NCI-H524 treated with DMSO at 0.1 percent for 48 hours (cell line): ENCODE measurements at regions not wholly inside any gene's neighbourhood (a gene's known extent, or its start where the extent isn't known, plus 50 kb on each side); places are given as distances from the start of the nearest gene placed in this dataset.
"Not testable (repeated sequence)": the region's sequence is repeated elsewhere in the genome, so short reads cannot be mapped to it uniquely, and the experiment has no call there.

Experiments
- DNase-seq: peaks from one replicate; lab custom pipeline; 2025; lab: John Stamatoyannopoulos, UW

DNA sequence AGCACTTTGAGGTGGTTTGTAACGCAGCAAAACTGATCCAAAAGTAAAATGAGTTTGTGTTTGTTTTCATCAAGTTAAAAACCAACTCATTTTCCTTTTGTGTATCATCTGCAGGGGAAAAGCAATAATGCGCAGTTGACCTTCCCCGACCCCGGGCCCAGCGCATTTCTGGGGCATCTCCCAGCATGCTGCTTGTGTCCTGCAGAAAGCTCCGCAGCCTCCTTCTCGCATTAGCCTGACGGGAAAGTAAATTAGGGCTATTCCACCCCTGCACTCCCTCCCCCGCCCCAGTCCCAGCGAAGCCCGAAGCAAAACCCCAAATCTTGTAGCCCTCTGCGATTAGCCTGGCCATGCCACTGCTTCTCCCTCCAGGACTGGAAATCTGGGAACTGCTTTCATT, 82.0 kb upstream of the PPM1B start:
- no peak for DNase-seq

DNA sequence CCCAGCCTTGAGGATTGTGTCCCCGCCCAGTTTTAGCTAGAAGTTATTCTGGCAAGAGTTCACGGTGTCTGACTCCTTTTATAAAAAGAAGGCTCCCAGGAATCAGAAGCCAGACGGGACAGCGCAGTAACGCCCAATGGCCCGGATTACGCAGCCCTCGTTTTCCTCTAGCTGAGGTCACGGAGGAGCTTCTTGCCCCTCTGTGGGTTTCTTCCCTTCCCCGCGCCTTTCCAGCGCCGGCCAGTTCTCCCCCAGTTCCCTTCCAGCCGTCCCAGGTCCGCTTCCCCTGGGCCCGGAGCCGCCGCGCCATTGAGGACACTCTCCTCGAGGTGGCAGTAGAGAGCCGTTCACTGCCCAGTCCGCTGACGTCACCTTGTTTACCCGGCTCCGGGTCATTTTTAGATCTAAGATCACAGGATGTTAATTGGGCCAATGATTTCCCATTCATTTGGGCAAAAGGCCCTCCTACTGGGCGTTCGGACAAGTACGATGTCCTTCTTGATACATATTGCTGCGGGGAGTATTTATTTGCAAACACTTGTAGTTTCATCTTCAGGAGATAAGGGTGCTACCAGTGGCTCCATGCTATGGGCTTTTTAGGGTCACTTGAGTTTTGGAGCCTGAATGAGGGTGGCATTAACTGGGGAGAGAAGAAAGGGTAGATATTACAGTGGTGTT, 81.5 kb upstream of the PPM1B start:
- DNase-seq, result peak; percentile 67

DNA sequence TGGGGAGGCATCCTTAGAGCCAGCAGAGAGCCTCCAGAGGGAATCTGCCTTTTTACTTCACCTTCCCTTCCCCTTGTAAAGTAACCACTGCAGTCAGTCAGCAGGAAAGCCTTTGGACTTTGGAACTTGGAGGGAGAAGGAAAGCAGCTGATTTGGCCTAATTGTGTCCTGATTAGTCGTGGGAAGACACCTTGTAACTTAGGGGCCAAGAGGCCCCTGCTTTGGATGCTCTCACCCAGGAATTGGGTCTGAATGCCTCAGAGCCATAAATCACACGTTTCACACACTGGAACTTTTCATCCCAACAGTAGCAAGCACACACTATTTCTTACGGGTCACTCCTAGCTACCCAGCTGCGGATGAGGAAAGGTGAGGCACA, 81.0 kb upstream of the PPM1B start:
- no peak for DNase-seq

DNA sequence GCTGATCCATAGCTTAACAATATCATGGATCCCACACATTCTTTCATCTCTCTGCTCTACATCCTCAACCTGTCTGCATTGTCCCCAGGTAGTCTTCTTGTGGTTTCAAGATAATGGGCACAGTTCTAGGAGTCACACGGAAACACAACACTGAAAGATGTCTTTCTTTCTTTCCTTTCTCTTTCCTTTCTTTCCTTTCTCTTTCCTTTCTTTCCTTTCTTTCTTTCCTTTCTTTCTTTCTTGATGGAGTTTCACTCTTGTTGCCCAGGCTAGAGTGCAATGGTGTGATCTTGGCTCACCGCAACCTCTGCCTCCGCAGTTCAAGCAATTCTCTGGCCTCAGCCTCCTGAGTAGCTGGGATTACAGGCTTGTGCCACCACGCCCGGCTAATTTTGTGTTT, 76.2 kb upstream of the PPM1B start:
- DNase-seq, result not testable (repeated sequence)

DNA sequence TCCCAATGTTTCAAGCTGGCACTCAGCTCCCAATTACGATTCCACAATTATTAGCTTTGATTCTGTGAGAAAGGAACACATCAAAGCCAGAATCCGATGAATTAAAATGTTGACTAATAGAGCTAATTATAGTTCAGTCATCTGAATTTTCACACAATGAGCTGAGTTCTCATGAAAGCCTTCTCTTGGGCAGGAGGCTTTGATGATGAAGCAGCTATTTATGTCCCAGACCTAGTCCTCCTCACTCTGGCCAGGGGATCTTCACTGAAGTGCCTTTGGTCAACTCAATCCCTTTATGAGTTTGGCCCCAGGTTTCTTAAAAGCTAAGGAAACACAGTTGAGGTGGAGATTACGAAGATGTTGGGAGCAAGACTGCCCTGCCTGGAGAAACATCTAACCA, 74.7 kb upstream of the PPM1B start:
- no peak for DNase-seq

DNA sequence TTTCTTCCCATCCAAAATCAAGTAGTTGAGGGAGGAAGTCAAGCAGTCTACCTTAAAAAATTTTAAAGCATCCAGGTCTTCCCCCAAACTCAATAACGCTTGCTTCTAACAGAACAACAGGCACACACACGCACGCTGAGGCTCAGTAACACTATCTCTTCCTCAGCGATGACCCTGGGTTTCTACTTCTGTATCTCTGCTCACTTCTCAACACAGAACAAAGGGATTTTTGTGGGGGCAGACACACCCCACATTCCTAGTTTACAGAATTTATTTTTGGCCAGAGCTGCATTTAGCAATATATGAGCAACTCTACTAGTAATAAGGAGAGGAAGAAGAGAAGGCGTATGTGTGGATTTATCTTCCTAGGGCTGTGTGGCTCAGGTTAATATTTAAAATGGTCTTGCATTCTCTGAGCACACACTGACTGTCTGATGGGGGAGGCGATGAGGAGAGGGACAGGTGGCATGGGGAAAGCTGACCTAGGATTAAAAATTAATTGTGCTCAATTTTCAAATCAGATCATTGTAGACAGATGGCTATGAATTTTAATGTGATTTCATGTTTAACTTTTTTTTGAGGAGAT, 71.3 kb upstream of the PPM1B start:
- DNase-seq, result peak; percentile 99

DNA sequence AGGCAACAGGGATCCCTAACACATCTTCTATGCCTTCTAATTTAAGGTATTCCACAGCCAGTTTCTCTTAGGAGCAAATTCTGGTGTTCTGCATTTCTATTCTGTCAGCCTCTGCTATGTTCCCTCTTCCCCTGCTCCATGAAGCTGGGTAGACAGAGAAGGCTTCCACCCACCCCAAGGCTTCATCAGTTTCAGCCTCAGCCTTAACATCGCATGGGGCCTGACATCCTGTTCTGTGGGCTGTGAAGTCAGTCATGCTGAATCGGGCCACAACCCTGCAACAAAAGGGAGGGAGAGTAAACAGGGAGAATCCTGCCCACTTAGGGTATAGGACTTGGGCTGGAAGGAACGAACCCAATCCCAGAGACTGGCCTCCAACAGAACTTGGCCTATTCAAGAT, 70.6 kb upstream of the PPM1B start:
- no peak for DNase-seq

DNA sequence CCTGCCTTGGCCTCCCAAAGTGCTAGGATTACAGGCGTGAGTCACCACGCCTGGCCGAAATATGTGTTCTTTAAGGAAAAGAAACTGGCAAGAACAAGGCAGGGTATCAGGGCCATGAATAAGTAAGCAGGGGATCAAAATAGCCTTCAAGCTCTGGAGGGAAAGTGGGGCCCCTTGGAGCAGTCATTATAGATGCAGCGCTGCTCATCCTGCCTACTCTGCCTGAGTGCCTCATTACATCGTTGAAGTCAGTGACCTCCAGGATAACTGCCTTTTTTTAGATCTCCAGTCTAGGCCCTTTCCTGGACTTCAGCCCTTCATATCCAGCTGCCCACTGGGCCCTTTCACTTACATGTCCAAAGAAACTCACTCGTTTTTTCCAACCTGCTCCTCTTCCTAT, 69.8 kb upstream of the PPM1B start:
- DNase-seq, result no peak

DNA sequence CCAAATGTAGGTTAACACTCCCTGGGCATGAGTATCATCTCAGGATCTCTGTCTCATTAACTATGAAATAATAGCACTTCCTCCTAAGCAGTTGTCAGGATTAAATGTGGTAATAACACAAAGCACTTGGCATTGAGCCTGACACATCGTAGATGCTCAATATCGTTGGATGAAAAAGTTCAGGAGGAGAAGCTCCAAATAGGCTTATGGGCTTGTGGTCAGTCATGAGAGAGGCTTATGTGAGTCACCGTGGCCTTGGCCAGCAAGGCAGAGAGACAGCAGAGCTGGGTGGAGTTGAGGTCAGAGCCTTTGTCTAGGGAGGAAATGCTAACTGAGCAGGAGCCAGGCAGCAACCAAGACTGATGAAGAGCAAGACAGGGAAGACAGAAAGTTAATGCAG, 68.3 kb upstream of the PPM1B start:
- DNase-seq, result no peak

DNA sequence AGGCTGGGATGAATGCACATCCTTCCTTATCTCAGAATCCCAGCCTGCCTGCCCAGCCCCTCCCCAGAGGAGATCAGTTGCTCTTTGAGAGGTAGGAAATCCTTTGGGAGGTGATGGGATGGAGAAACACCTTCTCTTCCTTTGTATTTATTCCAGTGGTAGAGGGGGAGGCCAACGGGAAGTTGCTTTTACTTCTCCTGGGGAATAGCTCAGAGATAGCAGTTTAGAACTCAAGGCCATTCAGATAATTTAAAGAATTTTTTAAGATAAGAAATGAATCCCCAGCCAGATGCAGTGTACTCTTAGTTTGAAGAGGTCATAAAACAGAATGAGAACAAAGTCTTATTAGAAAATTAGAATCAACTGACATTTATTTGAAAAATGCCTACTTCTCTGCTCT, 67.4 kb upstream of the PPM1B start:
- DNase-seq, result no peak

DNA sequence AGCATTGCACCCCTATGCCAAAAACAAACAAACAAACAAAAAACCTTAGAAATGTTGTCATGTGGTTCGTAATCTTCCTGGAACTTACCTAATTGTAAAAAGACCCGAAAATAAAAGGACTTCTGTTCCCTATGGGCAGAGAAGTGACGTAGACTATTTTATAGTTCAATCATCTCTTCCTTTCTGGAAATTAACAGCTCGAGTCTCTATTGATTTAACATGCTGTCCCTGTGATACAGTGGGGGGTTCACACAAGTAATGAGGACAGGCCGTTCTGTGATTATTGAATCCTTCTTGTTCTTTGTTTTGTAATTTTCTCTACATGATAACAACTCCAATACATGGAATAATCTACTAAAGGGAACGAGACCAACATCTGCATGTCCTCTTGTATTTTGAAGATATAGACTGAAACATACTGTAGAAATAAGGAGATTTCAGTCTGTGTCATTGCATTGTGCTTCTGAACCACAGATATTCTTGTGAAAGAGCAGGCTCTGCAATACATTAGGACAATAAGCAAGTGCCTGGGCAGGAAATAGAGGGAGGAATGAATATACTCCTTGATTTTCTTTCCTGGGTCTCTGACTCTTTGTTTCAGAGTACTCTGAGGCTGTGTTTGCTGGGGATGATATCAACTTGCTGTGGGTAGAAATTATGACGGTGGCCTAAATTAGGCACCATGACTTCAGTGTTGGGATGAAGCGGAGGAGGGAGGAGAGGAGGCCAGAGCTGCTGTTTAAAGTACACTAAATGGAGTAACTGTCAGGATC, 65.7 kb upstream of the PPM1B start:
- no peak for DNase-seq

DNA sequence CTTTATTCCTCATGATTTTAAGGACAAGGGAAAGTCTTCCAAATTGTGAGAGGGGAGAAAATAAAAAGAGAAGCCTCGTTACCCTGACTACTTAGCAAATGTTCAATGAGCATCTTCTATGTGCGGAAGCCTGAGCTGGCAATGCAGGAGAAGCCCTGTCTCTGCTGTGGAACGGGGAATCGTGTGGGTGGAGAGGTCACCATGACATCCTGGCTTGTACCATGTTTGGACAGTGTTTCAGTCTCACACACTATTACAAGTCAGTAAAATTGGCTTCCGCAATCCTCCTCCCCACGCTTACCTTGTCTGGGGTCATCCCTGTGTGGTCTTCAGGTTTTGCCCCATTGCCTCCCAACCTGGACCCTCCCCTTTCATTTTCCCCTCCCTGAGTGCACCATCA, 65.0 kb upstream of the PPM1B start:
- DNase-seq, result no peak

DNA sequence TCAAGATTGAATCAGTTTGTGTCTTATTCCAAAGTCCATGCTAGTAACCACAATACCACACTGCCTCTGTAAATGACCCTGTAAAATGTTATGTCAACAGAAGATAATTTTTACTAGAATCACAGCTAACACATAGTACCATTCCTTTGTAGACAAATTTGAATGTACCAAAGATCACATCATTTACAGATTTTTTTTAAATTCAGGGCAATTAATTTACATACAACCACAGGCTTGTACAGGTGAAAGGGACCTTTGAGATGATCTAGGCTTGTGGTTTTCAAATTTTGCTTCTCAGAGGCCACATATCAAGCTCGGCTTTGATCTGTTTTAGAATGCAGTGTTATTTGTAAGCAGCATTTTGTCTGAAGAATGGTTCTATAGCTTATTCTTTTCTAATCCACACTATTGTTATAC, 63.8 kb upstream of the PPM1B start:
- no peak for DNase-seq

DNA sequence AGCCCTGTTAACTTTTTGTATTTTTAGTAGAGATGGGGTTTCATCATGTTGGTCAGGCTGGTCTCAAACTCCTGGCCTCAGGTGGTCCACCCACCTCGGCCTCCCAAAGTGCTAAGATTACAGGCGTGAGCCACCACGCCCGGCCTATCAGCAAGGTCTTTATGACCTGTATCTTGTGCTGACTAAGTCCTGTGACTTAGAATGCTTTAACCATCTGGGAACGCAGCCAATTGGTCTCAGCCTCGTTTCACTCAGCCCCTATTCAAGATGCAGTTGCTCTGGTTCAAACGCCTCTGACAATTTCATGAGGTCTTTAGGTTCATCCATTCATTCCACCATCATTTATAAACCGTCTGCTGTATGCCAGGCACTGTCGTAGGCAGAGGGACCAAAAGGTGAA, 62.2 kb upstream of the PPM1B start:
- DNase-seq, result not testable (repeated sequence)

DNA sequence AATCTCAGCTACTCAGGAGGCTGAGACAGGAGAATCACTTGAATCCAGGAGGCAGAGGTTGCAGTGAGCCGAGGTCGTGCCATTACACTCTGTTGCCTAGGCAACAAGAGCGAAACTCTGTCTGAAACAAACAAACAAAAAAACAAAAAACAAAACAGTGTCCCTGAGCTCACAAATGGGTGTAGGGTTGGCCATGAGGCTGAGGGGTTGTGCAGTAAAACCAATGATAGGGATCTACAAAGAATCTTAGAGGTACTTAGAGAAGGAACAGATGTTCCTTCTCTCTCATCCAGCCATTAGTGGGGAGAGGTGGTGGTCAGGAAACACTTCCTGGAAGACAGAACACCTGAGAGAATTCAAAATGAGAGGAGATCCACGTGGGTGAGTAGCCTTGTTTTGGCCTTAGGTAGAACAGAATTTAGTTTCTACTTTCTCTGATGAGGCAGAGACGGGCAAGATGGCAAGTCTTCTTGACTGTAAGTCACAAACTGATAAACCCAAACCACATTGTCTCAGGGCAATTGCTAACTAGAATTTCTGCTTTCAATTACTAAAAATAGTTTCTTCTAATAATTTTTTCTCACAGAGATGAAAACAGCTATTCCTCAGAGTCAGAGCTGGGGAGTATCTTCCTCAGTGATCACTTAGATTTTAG, 61.5 kb upstream of the PPM1B start:
- no peak for DNase-seq

DNA sequence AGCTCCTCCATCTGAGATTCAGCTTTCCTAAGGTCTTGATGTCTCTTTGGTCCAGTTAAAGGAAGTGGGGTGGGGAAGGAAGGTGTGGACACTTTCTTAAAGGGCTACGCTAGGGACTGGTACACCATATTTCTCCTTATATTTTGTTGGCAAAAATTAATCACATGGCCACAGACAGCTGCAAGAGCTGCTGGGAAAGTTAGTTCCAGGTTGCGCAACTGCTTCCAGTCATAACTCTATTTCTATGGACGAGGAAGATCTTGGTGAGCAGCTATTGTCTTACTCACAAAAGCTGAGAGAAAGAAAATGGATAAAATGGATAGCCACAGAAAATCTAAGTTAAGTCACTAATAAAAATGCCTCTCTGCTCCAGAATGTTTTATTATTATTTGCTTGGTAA, 60.7 kb upstream of the PPM1B start:
- no peak for DNase-seq

DNA sequence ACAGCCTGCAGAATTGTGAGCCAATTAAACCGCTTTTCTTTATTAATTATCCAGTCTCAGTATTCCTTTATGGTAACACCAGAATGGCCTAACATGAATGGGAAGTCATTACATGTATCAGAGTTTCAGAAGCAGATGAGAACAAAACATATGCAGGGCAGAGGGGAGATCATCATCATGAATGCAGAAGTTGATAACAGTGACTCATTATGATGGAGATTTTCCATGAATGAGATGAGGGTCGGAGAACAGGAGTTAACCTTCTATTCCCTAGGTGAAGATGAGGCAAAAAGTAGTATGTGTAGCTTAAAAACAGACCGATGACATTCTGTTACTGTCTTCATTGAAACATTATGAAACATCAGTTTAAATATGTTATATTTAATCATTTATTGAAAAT, 59.5 kb upstream of the PPM1B start:
- no peak for DNase-seq

DNA sequence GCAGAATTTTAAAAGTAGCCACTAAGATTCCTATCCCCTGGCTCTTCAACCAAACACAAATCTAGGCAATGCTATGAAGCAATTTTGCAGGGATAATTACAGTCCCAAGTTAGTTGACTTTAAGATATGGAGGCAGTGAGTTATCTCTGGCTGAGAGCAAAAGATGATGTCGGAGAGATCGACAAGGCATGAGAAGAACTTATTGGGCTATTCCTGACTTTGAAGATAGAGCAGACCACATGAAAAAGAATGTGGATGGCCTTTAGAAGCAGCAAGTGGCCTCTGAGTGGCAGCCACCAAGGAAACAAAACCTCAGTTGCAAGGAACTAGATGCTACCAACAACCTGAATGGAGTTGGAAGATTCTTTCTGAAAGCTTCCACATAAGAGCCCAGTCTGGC, 58.2 kb upstream of the PPM1B start:
- no peak for DNase-seq

DNA sequence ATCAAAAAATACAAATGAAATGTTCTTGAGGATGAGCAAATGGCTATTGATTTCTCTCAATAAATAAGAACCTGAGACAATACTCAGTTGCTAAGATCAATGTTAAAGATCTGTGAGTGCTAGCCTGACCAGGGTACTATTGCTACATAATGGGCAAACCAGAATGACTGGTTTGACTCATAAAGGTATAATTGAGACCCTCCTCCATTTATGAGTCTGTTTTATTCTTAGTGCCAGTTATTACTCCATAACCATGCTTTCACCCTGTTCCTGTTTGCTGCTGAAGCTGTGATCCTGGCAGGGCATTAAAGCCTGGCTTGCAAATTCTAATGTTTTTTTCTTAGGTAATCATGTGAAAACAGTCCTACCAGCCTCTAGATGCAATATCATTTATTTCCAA, 56.6 kb upstream of the PPM1B start:
- no peak for DNase-seq

DNA sequence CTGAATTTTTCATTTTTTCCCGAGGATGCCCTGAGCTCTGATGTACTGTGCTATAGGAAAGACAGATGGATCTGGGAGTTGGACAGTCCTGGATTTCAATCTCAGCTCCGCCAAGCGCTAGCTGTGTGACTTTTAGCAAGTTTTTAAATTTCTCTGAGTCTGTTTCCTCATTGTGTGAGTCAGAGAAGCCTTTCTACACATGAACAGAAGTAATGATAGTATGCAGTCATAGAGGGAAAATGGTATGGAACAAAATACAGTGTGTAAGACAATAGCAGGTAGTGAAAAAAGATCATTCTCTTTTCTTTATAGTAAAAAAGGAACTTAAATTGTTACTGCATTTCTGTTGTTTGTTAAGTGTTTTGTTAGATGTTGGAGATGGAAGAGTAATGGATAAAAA, 52.4 kb upstream of the PPM1B start:
- no peak for DNase-seq

DNA sequence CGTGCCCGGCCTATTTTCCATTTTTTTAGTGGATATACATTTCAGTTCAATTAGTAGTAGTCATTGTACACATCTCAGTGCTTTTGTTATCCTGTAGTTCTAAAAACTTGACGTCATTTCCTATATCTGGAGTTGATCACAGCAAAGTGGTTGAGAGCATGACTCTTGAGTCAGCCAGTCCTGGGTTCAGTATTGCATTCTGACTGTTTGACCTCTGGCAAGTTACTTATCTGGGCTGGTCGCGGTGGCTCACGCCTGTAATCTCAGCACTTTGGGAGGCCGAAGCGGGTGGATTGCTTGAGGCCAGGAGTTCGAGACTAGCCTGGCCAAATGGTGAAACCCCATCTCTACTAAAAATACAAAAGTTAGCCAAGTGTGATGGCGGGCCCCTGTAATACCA, 50.4 kb upstream of the PPM1B start:
- no peak for DNase-seq
